ENCODE measurements at regions not wholly inside any gene's neighbourhood (a gene's known extent, or its start where the extent isn't known, plus 50 kb on each side); places are given as distances from the start of the nearest gene placed in this dataset.
"Not testable (repeated sequence)": the region's sequence is repeated elsewhere in the genome, so short reads cannot be mapped to it uniquely, and the experiment has no call there.

GRCh38 chr7:51369228-51369627, 52.6 kb upstream of the COBL start:
- not testable (repeated sequence) for TF ChIP-seq EZH2, CTCF (IDR thresholded peaks at IDR 0.05)

Data from neural progenitor cell (in vitro differentiated cells).